AG04449 (cell line): ENCODE measurements at regions not wholly inside any gene's neighbourhood (a gene's known extent, or its start where the extent isn't known, plus 50 kb on each side); places are given as distances from the start of the nearest gene placed in this dataset.

Experiments used
- CTCF ChIA-PET: fragments of 350-600 bp; formaldehyde crosslinking; extraction: SDS; loops from one replicate; lab custom pipeline; 2021; ENCODE audit warnings: antibody characterized with exemption; lab: Yijun Ruan, JAX
- POLR2A ChIA-PET: fragments of 400-600, 350-600 bp; formaldehyde crosslinking; extraction: SDS; loops from one replicate; lab custom pipeline; 2020; ENCODE audit warnings: antibody characterized with exemption, inconsistent platforms; lab: Yijun Ruan, JAX
- DNase-seq: peaks from one replicate; pipeline ENCODE4 v3.0.0-alpha.2; 2010; ENCODE audit warnings: low read depth, low spot score
- H3K4me3 ChIP-seq: 2 replicates; pipeline ENCODE4 v1.5.1; 2011; ENCODE audit warnings: low read depth, mild to moderate bottlenecking, control low read depth, low read length
- CTCF ChIP-seq: IDR thresholded peaks from one replicate; pipeline ENCODE4 v1.5.1; 2011; ENCODE audit warnings: mild to moderate bottlenecking, moderate library complexity, low read length, control low read depth, inconsistent platforms; ENCODE audit not compliant: insufficient read depth; ENCODE audit errors: missing control alignments

GRCh38 chr5:174362514-174362913 lies 317.0 kb downstream of the NSG2 start:
- TF ChIP-seq CTCF = no peak
- CTCF ChIA-PET = no interaction called here
- no peak overlapping the region for H3K4me3 ChIP-seq
- POLR2A ChIA-PET = no interaction called here
- no peak for DNase-seq

- no peak for TF ChIP-seq CTCF
- no peak overlapping the region for H3K4me3 ChIP-seq
- ChIA-PET POLR2A (no interaction called here), CTCF (no interaction called here)
- no peak for DNase-seq
Observed at GRCh38 chr5:174363934-174364333, 318.4 kb downstream of the NSG2 start.

GRCh38 chr5:174364676-174365075 lies 319.2 kb downstream of the NSG2 start:
- H3K4me3 ChIP-seq = no peak overlapping the region
- CTCF ChIA-PET = no interaction called here
- TF ChIP-seq CTCF = no peak
- no peak for DNase-seq
- POLR2A ChIA-PET = no interaction called here

- POLR2A ChIA-PET = no interaction called here
- no peak for TF ChIP-seq CTCF
Observed at GRCh38 chr5:174371600-174372094, 326.1 kb downstream of the NSG2 start.

GRCh38 chr5:174374206-174374605 lies 328.7 kb downstream of the NSG2 start:
- no peak for TF ChIP-seq CTCF
- ChIA-PET CTCF (interaction anchor here (0.7 kb wide), 1 partner anchor 57 kb away, joined by 3 read pairs; no protein-coding TSS in a partner anchor), POLR2A (no interaction called here)
- DNase-seq = no peak
- no peak overlapping the region for H3K4me3 ChIP-seq

More at GRCh38 chr5:174371600-174372094, 326.1 kb downstream of the NSG2 start:
- DNase-seq = no peak
- CTCF ChIA-PET = no interaction called here
- H3K4me3 ChIP-seq = no peak overlapping the region

- no peak for DNase-seq
- no peak for TF ChIP-seq CTCF
- no peak overlapping the region for H3K4me3 ChIP-seq
- ChIA-PET CTCF (no interaction called here), POLR2A (no interaction called here)
Observed at GRCh38 chr5:174376056-174376455, 330.6 kb downstream of the NSG2 start.
